GM12892 (cell line): ENCODE measurements at regions not wholly inside any gene's neighbourhood (a gene's known extent, or its start where the extent isn't known, plus 50 kb on each side); places are given as distances from the start of the nearest gene placed in this dataset.

Source experiments
- POLR2A ChIP-seq: IDR thresholded peaks from 2 replicates; pipeline ENCODE4 v1.6.1; 2011; ENCODE audit warnings: low read depth, low read length, control low read depth
- POLR2AphosphoS5 ChIP-seq: IDR thresholded peaks from 2 replicates; pipeline ENCODE4 v1.6.1; 2011; ENCODE audit warnings: low read depth, low read length, control low read depth
- TAF1 ChIP-seq: IDR thresholded peaks from 2 replicates; pipeline ENCODE4 v1.6.1; 2011; ENCODE audit warnings: low read depth, mild to moderate bottlenecking, control low read depth, low read length, borderline replicate concordance

- TF ChIP-seq POLR2A, result no peak
- TF ChIP-seq POLR2AphosphoS5, result no peak
- no peak for TF ChIP-seq TAF1
Observed at GRCh38 chr7:149713731-149714068, 59.7 kb downstream of the ZNF467 start.
